ENCODE measurements at regions not wholly inside any gene's neighbourhood (a gene's known extent, or its start where the extent isn't known, plus 50 kb on each side); places are given as distances from the start of the nearest gene placed in this dataset.

DNA sequence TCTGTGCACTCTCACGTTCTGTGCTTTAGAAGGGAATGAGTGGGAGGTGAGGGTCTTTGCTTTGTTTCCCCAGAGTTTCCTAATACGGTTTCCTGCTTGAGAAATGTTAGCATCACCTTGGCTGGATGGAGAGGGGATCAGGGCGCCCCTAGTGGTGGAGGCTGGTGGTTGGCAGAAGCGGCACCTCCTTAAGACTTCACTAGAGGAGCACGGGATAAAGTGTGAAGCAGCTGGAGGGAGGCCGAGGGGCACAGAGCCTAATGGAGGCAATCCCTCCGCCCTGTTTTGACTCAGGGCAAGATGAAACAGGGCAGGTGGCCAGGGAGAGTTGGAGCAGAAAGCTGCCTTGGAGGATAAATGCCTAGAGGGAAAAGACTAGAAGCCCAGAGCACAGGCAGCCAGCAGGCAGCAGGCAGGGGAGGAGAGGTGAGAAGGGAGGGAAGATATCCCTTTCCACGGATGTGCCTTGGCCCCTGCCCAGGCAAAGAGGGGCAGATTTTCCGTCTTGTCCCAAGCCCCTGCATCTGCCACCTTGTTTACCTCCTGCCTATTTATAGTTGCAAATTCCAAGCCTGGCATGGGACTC lies 56.0 kb upstream of the BTRC start:
- H3K14ac ChIP-seq (ENCODE audit: insufficient read depth, low read length) = no peak overlapping the region

More for the DNA sequence above, 56.0 kb upstream of the BTRC start:
- H3K27ac Mint-ChIP-seq = no peak overlapping the region
- Histone ChIP-seq H2BK5ac (ENCODE audit: insufficient read length, low read length) (no peak overlapping the region), H4K20me1 (ENCODE audit: control insufficient read depth, insufficient read depth, insufficient read length) (peaks cover 2% of the 10 kb centered on the region), H3K18ac (ENCODE audit: insufficient read length, low read depth, low read length) (no peak overlapping the region), H4K8ac (replicated peaks; ENCODE audit: insufficient read length, low read depth, low read length) (no peak overlapping the region), H3K4me1 (ENCODE audit: insufficient read depth, low read length) (no peaks in the 10 kb centered on the region), H3K27me3 (ENCODE audit: insufficient read depth, low read length) (peaks cover 7% of the 10 kb centered on the region; the same call in 1 of the 2 replicates), H3K9me3 (ENCODE audit: control insufficient read depth, low read depth, low read length) (no peaks in the 10 kb centered on the region), H2BK20ac (ENCODE audit: low read depth, low read length, poor library complexity, severe bottlenecking) (no peak overlapping the region), H3K9ac (ENCODE audit: extremely low read depth, insufficient read length, low read length) (no peak overlapping the region), H3K4me2 (ENCODE audit: insufficient read depth, insufficient read length, low read length) (no peak overlapping the region), H3K4ac (ENCODE audit: low read depth, low read length) (no peak overlapping the region), H3K56ac (ENCODE audit: insufficient read length, low read depth, low read length) (no peak overlapping the region), H4K91ac (ENCODE audit: insufficient read length, low read depth, low read length) (no peak overlapping the region), H3T11ph (ENCODE audit: low read length) (no peak overlapping the region), H3K79me1 (ENCODE audit: insufficient read depth, low read depth, low read length, poor library complexity, severe bottlenecking) (no peaks in the 10 kb centered on the region), H2AK5ac (ENCODE audit: insufficient read length, low read length) (no peak overlapping the region), H3K79me2 (ENCODE audit: insufficient read depth, low read length) (no peaks in the 10 kb centered on the region), H2BK12ac (ENCODE audit: insufficient read length, low read depth, low read length) (no peak overlapping the region), H2BK15ac (ENCODE audit: low read depth, low read length) (no peak overlapping the region), H4K5ac (ENCODE audit: insufficient read length, low read depth, low read length) (no peak overlapping the region), H2AFZ (ENCODE audit: low read length) (peak overlapping the region; percentile 87), H3K23me2 (ENCODE audit: insufficient read length, low read depth, low read length, poor library complexity, severe bottlenecking) (peaks cover 4% of the 10 kb centered on the region), H2BK120ac (ENCODE audit: low read depth, low read length, poor library complexity, severe bottlenecking) (no peak overlapping the region), H3K27ac (ENCODE audit: insufficient read length, low read depth, low read length) (no peak overlapping the region), H3K23ac (ENCODE audit: insufficient read length, low read depth, low read length) (no peak overlapping the region)
- TF ChIP-seq CTCF (conservative IDR thresholded peaks at IDR 0.05) = peak; percentile 97
- H3K4me3 Mint-ChIP-seq = no peak overlapping the region
- H3K4me1 Mint-ChIP-seq = peaks cover 12 to 15% of the 10 kb centered on the region in 2 experiments
- H3K9me3 Mint-ChIP-seq = no peaks in the 10 kb centered on the region; a peak in 1 of 5 replicates
- DNase-seq = peak; percentile 88
- H3K36me3 Mint-ChIP-seq (ENCODE audit: insufficient read depth in 1 of 3, low read depth in 3 of 3) = no peaks in the 10 kb centered on the region
- peaks cover 88% of the 10 kb centered on the region for H3K27me3 Mint-ChIP-seq (ENCODE audit: low read depth)
- no CpG with 5 or more reads among the region's 9 CpGs for WGBS (ENCODE audit: extremely low coverage, insufficient read length, low lambda C conversion rate)
